ENCODE measurements at regions not wholly inside any gene's neighbourhood (a gene's known extent, or its start where the extent isn't known, plus 50 kb on each side); places are given as distances from the start of the nearest gene placed in this dataset.
A peak's percentile ranks its signal among the peaks of the same experiment; 100 is the strongest.

DNA sequence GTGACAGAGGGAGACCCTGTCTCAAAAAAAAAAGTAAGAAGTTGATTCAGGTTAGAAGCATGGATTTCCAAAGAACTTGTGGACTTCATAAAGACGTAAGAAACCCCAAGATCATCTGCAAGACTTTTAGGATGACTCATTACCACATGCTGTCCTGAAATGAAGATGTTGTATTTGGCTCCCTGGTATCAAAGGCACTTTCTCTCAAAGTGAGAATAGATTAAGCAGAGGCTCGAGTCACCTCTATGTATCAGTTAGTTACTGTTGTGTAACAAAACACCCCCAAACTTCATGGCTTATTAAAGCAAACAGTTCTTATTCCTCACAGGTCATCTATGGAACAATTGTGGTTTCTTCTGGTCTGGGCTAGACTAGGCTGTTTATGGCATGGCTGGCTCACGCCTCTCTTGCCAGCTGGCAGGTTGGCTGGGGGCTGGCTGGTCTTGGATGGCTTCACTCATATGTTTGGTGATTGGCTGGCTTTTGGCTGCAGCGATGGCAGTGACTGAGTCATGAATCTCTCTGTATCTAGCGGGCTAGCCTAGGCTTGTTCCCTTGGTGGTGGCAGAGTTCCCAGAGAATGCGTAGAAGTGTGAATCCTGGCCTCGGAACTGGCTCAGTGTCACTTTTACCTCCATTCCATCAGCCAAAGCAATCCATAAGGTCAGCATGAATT lies 60.4 kb upstream of the MSI2 start:
- H3K4me2 ChIP-seq (ENCODE audit: insufficient read depth, low read length) = no peak overlapping the region
- no peak overlapping the region for H2AFZ ChIP-seq (ENCODE audit: low read depth, low read length)
- CTCF ChIA-PET (ENCODE audit: low intra/inter-chr PET ratio) = no interaction called here
- intact Hi-C loops (cut with micrococcal nuclease) = no loop called here
- TF ChIP-seq, protein P1, sequence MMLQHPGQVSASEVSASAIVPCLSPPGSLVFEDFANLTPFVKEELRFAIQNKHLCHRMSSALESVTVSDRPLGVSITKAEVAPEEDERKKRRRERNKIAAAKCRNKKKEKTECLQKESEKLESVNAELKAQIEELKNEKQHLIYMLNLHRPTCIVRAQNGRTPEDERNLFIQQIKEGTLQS (IDR thresholded peaks at IDR 0.05) = 0 out of 2 replicates have a peak, but pooled peaks have one; percentile 9
- TF ChIP-seq, protein P1 (CRISPR knock-in tag; conservative IDR thresholded peaks at IDR 0.05) = no peak
- TF ChIP-seq, protein P2, sequence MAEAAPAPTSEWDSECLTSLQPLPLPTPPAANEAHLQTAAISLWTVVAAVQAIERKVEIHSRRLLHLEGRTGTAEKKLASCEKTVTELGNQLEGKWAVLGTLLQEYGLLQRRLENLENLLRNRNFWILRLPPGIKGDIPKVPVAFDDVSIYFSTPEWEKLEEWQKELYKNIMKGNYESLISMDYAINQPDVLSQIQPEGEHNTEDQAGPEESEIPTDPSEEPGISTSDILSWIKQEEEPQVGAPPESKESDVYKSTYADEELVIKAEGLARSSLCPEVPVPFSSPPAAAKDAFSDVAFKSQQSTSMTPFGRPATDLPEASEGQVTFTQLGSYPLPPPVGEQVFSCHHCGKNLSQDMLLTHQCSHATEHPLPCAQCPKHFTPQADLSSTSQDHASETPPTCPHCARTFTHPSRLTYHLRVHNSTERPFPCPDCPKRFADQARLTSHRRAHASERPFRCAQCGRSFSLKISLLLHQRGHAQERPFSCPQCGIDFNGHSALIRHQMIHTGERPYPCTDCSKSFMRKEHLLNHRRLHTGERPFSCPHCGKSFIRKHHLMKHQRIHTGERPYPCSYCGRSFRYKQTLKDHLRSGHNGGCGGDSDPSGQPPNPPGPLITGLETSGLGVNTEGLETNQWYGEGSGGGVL (CRISPR knock-in tag; IDR thresholded peaks at IDR 0.05) = no peak
- TF ChIP-seq SRSF3 (IDR thresholded peaks at IDR 0.05; ENCODE audit: insufficient read depth, low read length) (no peak), KLF10 (CRISPR knock-in tag; IDR thresholded peaks at IDR 0.05) (no peak), ZNF561 (CRISPR knock-in tag; conservative IDR thresholded peaks at IDR 0.05) (no peak)
- POLR2A ChIA-PET = no interaction called here
- DNase-seq (ENCODE audit: extremely low read depth in 1 of 4, low spot score in 3 of 4) (no peak), FAIRE-seq (no peak), ATAC-seq (no peak)
- H3K4me3 ChIP-seq = no peak overlapping the region
- H3K36me3 ChIP-seq (ENCODE audit: control insufficient read depth, insufficient read depth, low read length) = no peaks in the 10 kb centered on the region
- no peaks in the 10 kb centered on the region for H3K79me2 ChIP-seq (ENCODE audit: control insufficient read depth, insufficient read depth, low read length)
- peaks cover 29 to 40% of the 10 kb centered on the region in 2 experiments for H3K27me3 ChIP-seq (ENCODE audit: control insufficient read depth in 2 of 2, insufficient read depth in 2 of 2, low read length in 2 of 2)
- no peak overlapping the region for H3K9ac ChIP-seq (ENCODE audit: insufficient read depth in 1 of 2, low read depth in 2 of 2, low read length in 2 of 2)
- 4% methylated on average over 7 of the region's 7 CpGs for WGBS (ENCODE audit: insufficient coverage, low coverage, missing lambda C conversion rate)
- no peaks in the 10 kb centered on the region; the same call in 1 of the 2 replicates for H4K20me1 ChIP-seq (replicated peaks; ENCODE audit: control insufficient read depth, insufficient read depth, low read length)
- H3K9me3 ChIP-seq (replicated peaks; ENCODE audit: control insufficient read depth, insufficient read depth, low read depth, low read length) = no peaks in the 10 kb centered on the region; the same call in 1 of the 2 replicates
- in situ Hi-C loops (cut with MboI) = no loop called here
- no peaks in the 10 kb centered on the region for H3K4me1 ChIP-seq (replicated peaks in 1 of 2; ENCODE audit: control insufficient read depth in 2 of 2, insufficient read depth in 2 of 2, low read length in 2 of 2)
- no TSS peak for BruUV-seq (replicated peaks)
- H3K9me1 ChIP-seq (ENCODE audit: control insufficient read depth, insufficient read depth, low read length) = no peaks in the 10 kb centered on the region
- no peak overlapping the region for H3K27ac ChIP-seq (ENCODE audit: extremely low read depth, low read depth, low read length)

Measured in K562 (cell line).